Inflammatory macrophage treated with lipopolysaccharide for 4 hours (primary cell): ENCODE measurements at regions not wholly inside any gene's neighbourhood (a gene's known extent, or its start where the extent isn't known, plus 50 kb on each side); places are given as distances from the start of the nearest gene placed in this dataset.
"Not testable (repeated sequence)": the region's sequence is repeated elsewhere in the genome, so short reads cannot be mapped to it uniquely, and the experiment has no call there.

Source experiments
- DNase-seq: peaks from one replicate; pipeline ENCODE4 v3.0.0-alpha.2; 2020

GRCh38 chr9:1115370-1115769, 65.2 kb downstream of the DMRT2 start:
- DNase-seq: no peak

DNA sequence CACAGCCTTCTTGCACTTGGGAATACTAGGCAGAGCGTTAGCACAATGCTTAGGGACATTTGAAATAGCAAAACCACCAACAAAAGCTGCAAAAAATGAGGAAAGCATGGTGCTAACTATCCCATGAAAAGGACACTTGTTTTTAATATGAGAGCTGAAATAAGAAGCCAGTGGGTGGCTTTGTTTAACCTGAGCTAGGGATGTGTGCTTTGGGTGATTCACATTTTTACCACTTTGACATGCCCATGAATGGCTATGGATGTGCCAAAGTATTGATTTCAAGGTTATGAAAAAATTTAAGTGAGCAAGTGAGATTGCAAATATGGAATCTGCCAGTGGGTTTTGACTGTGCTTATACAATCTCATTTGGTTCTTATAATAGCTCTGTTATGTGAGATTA, 67.3 kb downstream of the DMRT2 start:
- no peak for DNase-seq

DNA sequence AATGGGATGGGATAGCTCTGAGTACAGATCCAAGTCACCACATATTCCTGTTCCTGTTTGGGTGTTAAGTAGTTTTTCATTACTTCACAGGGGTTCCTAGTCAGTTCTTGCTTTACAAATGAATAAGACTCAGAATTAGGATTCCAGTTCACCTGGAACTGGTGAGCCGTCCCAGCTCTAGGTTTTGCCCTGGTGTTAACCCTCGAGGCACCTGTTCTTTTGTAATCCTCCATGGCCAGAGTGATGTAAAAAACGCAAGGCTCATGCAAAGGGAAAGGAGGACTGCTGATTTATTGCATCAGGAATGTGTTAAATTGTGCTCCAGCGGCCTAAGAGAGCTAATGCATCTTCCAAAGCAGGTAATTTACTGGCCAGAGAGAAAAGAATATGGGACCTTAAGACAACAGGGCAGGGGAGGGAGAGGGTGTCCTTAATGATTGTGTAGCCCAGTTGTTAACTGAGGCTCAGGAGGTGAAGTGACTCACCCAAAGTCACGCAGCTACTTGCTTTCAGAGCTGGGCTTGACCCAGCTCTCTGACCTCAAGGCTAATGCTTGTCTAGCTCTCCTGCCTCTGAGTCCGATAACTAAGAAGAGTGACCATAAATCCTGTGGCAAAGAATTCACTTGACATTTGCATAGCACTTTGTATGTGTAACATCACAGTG, 70.5 kb downstream of the DMRT2 start:
- no peak for DNase-seq

DNA sequence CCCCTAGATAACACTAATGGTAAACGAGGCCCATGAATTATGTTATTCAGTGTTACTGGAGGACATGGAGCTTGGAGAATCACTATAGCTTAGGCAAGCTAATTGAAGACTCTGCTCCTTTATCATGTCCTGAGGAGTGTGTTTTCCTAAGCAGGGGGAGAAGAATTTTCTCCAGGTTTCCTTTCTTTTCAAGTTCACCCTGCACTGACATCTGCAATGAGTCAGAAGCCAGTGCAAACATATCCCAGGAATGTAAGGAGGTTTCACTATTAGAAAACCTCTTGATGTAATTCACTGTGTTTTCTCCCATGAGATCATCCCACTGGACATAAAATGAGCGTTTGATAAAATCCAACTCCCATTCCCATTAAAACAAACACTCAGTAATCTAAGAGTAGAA, 75.6 kb downstream of the DMRT2 start:
- DNase-seq: no peak

GRCh38 chr9:1128046-1128445, 77.9 kb downstream of the DMRT2 start:
- DNase-seq: no peak

GRCh38 chr9:1129382-1129781, 79.2 kb downstream of the DMRT2 start:
- no peak for DNase-seq

DNA sequence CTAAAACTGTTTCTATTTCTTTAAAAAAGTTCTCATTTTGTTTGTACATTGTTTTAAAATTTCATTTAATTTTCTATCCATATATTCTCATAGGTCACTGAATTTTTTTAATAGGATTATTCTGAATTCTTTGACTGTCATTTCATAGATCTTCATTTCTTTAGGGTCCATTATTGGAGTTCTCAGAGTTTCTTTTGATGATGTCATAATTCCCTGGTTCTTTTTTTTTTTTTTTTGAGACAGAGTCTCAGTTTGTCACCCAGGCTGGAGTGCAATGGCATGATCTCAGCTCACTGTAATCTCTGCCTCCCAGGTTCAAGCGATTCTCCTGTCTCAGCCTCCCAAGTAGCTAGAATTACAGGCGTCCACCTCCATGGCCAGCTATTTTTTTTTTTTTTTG, 89.9 kb downstream of the DMRT2 start:
- DNase-seq: no peak

- DNase-seq: no peak
Observed at GRCh38 chr9:1151691-1152090, 101.5 kb downstream of the DMRT2 start.

GRCh38 chr9:1152171-1152570, 102.0 kb downstream of the DMRT2 start:
- DNase-seq: no peak

GRCh38 chr9:1154739-1155138, 104.6 kb downstream of the DMRT2 start:
- DNase-seq: no peak

- no peak for DNase-seq
Observed at GRCh38 chr9:1155602-1156001, 105.4 kb downstream of the DMRT2 start.

DNA sequence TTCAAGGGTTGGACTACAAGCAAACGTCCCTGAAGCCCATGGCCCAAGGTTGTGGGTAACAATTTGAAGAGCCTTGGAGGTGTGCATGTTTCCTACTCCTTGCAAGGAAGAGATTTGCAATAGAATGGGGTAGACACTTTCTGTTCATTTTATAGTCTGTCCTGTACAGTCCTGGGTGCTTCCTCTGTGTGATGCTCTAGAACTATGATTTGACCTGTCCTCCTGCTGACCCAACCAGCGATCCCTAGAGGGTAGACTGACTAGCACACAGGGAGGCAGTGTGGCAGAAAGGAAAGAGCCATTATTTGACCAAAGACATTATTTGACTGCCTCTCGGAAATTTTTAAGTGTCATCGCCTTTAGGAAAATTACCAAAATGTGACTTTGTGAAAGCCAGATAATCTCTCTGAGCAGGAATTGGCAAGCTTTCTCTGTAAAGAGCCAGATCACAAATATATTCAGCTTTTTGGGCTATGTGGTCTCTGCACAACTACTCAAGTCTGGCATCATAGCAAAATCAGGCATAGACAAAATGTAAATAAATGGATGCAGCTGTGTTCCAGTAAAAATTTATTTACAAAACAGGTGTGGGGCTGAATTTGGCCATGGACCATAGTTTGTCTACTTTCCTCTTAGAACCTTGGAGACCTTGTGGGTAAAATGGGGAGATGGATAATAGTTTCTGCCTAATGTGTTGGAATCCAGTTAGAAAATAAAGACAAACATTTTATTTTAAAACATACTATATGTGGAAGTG, 106.8 kb downstream of the DMRT2 start:
- no peak for DNase-seq

DNA sequence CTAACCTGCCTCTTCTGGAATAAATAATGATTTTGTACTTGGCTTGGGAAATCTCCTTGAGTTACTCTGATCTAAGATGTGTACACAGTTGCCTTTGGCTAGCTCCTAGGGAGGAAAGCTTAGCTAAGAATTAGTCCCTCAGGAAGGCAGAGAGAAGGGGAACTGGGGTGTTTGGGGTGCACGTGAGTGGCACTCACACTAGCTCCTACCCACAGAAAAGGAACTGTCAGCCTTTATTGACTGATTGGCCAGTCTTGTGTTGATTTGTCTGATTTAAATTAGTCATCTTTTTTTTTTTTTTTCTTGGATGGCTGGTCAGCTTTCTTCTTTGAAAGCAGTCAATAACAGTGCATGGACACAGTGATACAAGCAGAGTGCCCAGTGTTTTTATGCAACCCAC, 107.7 kb downstream of the DMRT2 start:
- no peak for DNase-seq

GRCh38 chr9:1170918-1171317, 120.8 kb downstream of the DMRT2 start:
- no peak for DNase-seq

GRCh38 chr9:1171546-1171945, 121.4 kb downstream of the DMRT2 start:
- DNase-seq: no peak

- DNase-seq: no peak
Observed at GRCh38 chr9:1173211-1173610, 123.1 kb downstream of the DMRT2 start.

DNA sequence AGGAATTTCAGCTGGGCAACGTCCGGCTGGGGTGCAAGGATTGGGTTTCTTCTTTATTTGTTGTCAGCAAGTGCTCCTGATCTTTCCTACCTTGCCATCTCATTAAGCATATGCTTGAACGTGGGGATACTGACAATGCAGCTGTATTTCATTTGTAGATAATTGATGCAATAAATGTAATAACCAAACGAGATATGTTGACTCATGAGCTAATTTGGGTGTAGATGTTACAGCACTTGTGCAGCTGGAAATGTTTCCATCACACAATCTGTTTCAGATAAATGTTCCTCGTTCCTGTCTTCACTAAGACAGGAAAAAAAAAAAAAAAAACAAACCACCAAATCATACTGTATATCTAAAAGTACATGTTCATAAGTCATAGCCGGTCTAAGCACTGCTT, 123.8 kb downstream of the DMRT2 start:
- DNase-seq: no peak

DNA sequence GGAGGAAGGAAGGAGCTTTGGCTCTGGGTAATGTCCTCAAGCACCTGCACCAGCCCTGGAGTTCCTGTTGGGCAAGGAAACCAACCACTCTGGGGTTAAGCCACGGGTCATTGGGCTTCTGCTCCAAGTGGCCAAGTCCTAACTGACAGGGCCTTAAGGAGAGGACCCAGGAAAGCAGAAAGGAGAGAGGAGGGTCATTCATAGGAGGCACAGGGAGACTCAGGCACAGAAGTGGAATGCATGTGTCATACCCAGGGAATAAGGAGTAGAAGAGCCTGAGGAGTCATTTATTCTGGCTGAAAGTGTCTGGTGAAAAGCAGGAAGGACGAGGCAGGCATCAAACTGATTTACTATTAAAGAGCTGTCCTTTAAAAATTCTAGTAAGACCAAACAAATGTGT, 129.2 kb downstream of the DMRT2 start:
- DNase-seq: no peak

DNA sequence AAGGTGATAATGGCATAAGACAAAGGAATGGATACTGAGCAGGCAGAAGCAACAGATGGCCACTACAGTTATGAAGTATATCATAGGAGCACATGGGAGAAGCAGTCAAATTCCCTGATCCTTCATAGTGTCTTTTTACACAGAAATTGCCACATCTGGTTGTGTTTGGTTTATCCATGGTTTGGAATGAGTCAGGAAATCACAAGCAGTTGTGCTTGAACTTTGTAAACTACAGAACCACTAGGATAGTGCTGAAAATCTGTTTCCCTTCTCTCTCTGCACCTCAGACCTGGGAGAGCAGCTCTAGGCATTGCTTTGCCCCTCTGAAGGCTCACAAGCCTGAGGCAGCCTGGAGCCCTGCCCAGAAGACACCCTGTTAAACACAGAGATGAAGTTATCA, 134.0 kb downstream of the DMRT2 start:
- no peak for DNase-seq

GRCh38 chr9:1187137-1187536, 137.0 kb downstream of the DMRT2 start:
- DNase-seq: not testable (repeated sequence)

GRCh38 chr9:1195636-1196035, 145.5 kb downstream of the DMRT2 start:
- not testable (repeated sequence) for DNase-seq

DNA sequence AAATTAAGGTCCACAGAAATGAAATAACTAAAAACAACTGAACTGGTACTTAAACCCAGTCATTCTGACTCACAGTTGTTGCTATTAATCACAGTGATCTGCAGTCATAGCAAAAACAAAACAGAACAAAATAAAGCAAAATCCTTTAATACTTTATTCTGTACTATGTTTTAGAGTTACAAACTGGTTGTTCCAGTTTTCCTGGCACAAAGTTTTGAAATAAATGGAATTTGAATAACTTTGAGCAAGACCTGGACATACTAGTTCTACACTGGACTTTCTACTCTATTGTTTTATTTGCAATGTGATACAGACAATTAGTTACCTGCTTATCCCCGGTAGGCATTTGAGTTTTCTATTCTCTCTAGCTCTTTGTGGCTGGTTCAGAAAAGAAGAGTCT, 147.9 kb downstream of the DMRT2 start:
- DNase-seq: no peak

GRCh38 chr9:1200847-1201251, 150.7 kb downstream of the DMRT2 start:
- no peak for DNase-seq

GRCh38 chr9:1201262-1201661, 151.1 kb downstream of the DMRT2 start:
- DNase-seq: no peak

GRCh38 chr9:1201901-1202300, 151.7 kb downstream of the DMRT2 start:
- no peak for DNase-seq
